ENCODE measurements at regions not wholly inside any gene's neighbourhood (a gene's known extent, or its start where the extent isn't known, plus 50 kb on each side); places are given as distances from the start of the nearest gene placed in this dataset.

- no peak for TF ChIP-seq MAX (IDR thresholded peaks at IDR 0.05)
Measured at GRCh38 chr5:78706381-78706780, 57.8 kb upstream of the LHFPL2 start.

- TF ChIP-seq ZBTB7A (IDR thresholded peaks at IDR 0.05; ENCODE audit: low read depth) (no peak), FOXM1 (IDR thresholded peaks at IDR 0.05; ENCODE audit: borderline replicate concordance, low read depth) (no peak)
Measured at GRCh38 chr5:78705826-78706225, 57.3 kb upstream of the LHFPL2 start.

GRCh38 chr5:78701795-78702410, 53.3 kb upstream of the LHFPL2 start:
- TF ChIP-seq REST (IDR thresholded peaks at IDR 0.05; ENCODE audit: low read depth) = no peak
- no peak for TF ChIP-seq TCF12 (IDR thresholded peaks at IDR 0.05; ENCODE audit: low read depth)
- no peak for TF ChIP-seq EP300 (IDR thresholded peaks at IDR 0.05; ENCODE audit: borderline replicate concordance)
- no peak for TF ChIP-seq RAD21 (IDR thresholded peaks at IDR 0.05; ENCODE audit: low read depth)
- TF ChIP-seq USF1 (IDR thresholded peaks at IDR 0.05) = no peak
- TF ChIP-seq YY1 (IDR thresholded peaks at IDR 0.05; ENCODE audit: low read depth) = no peak
- no peak for TF ChIP-seq MAX (IDR thresholded peaks at IDR 0.05)
- TF ChIP-seq NFIC (IDR thresholded peaks at IDR 0.05) = no peak
- no peak for TF ChIP-seq CREB1 (IDR thresholded peaks at IDR 0.05; ENCODE audit: low read depth)
- TF ChIP-seq FOXM1 (IDR thresholded peaks at IDR 0.05; ENCODE audit: borderline replicate concordance, low read depth) = no peak
- TF ChIP-seq CEBPB (IDR thresholded peaks at IDR 0.05) = no peak
- no peak for TF ChIP-seq TEAD4 (IDR thresholded peaks at IDR 0.05)
- TF ChIP-seq TAF1 (IDR thresholded peaks at IDR 0.05; ENCODE audit: low read depth) = no peak
- no peak for TF ChIP-seq ZBTB7A (IDR thresholded peaks at IDR 0.05; ENCODE audit: low read depth)
- no peak for TF ChIP-seq EGR1 (IDR thresholded peaks at IDR 0.05)

GRCh38 chr5:78699552-78700153, 51.1 kb upstream of the LHFPL2 start:
- TF ChIP-seq RAD21 (IDR thresholded peaks at IDR 0.05; ENCODE audit: low read depth) = no peak
- peak; percentile 67 for TF ChIP-seq USF1 (IDR thresholded peaks at IDR 0.05)

GRCh38 chr5:78698191-78698791, 49.7 kb upstream of the LHFPL2 start:
- no peak for TF ChIP-seq CEBPB (IDR thresholded peaks at IDR 0.05)
- TF ChIP-seq USF1 (IDR thresholded peaks at IDR 0.05) = no peak
- no peak for TF ChIP-seq MAX (IDR thresholded peaks at IDR 0.05)
- TF ChIP-seq ZBTB7A (IDR thresholded peaks at IDR 0.05; ENCODE audit: low read depth) = no peak
- TF ChIP-seq YY1 (IDR thresholded peaks at IDR 0.05; ENCODE audit: low read depth) = no peak
- TF ChIP-seq CREB1 (IDR thresholded peaks at IDR 0.05; ENCODE audit: low read depth) = no peak
- no peak for TF ChIP-seq EGR1 (IDR thresholded peaks at IDR 0.05)
- no peak for TF ChIP-seq TAF1 (IDR thresholded peaks at IDR 0.05; ENCODE audit: low read depth)
- no peak for TF ChIP-seq REST (IDR thresholded peaks at IDR 0.05; ENCODE audit: low read depth)
- no peak for TF ChIP-seq NFIC (IDR thresholded peaks at IDR 0.05)
- TF ChIP-seq EP300 (IDR thresholded peaks at IDR 0.05; ENCODE audit: borderline replicate concordance) = no peak
- TF ChIP-seq TCF12 (IDR thresholded peaks at IDR 0.05; ENCODE audit: low read depth) = no peak
- no peak for TF ChIP-seq TEAD4 (IDR thresholded peaks at IDR 0.05)
- no peak for TF ChIP-seq FOXM1 (IDR thresholded peaks at IDR 0.05; ENCODE audit: borderline replicate concordance, low read depth)
- TF ChIP-seq RAD21 (IDR thresholded peaks at IDR 0.05; ENCODE audit: low read depth) = no peak
